ENCODE measurements at regions not wholly inside any gene's neighbourhood (a gene's known extent, or its start where the extent isn't known, plus 50 kb on each side); places are given as distances from the start of the nearest gene placed in this dataset.

DNA sequence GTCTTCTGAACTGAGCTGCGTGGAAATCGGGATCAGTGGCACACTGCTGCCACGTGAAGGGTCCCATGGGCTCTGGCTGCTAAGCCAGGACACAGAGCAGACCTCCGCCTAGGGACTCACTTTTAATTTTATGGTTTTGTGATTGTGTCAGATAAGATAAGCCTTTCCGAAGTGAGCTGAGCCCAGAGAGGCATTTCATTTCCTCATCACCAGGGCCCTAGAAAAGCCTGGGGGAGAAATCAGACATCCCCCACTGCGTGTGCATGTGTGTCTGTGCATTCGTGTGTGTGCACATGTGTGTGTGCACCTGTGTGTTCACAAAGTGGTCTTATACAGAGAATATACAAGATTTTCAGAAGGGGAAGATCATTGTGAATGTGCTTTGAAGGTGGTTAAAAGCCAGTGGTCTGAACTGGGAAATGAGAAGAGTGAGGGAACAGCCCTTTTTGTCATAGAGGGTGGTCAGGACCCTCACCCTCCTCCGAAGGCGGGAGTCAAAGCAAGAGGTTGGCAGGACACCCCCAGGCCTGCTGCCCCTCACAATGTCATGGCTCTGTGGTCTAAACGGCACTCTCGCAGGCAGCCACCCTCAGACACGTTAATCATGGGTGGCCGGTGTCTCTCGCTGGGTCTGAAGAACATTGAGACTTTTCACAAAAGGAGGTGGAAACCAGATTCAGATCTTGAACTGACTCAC is 176.1 kb upstream of the PFKP start:
- TF ChIP-seq CTCF (IDR thresholded peaks at IDR 0.05; ENCODE audit: insufficient read depth, low read length, poor library complexity, severe bottlenecking) (no peak), EZH2phosphoT487 (conservative IDR thresholded peaks at IDR 0.05; ENCODE audit: low read length) (no peak)

Measured in SU-DHL-6 (cell line).